ENCODE measurements at regions not wholly inside any gene's neighbourhood (a gene's known extent, or its start where the extent isn't known, plus 50 kb on each side); places are given as distances from the start of the nearest gene placed in this dataset.

- H3K36me3 ChIP-seq (ENCODE audit: insufficient read depth, low read length) = no peaks in the 10 kb centered on the region
- no peak overlapping the region for H3K27ac ChIP-seq
- H3K4me3 ChIP-seq = no peak overlapping the region
- H3K9ac ChIP-seq (ENCODE audit: insufficient read length) = no peak overlapping the region
- no peak for DNase-seq (ENCODE audit: low read depth, low spot score)
- H3K9me3 ChIP-seq (ENCODE audit: low read depth, low read length) = no peaks in the 10 kb centered on the region
- TF ChIP-seq EZH2 (IDR thresholded peaks at IDR 0.05) = no peak
- no peak for TF ChIP-seq POLR2AphosphoS5 (IDR thresholded peaks at IDR 0.05; ENCODE audit: borderline replicate concordance, low read depth, low read length)
These were observed 76.1 kb downstream of the CYP26A1 start for GRCh38 chr10:93149761-93150160.

- no peak overlapping the region for H3K9ac ChIP-seq (ENCODE audit: insufficient read length)
- no peak for DNase-seq (ENCODE audit: low read depth, low spot score)
- H3K4me3 ChIP-seq = no peak overlapping the region
- H3K27ac ChIP-seq = no peak overlapping the region
- H3K9me3 ChIP-seq (ENCODE audit: low read depth, low read length) = no peaks in the 10 kb centered on the region
- H3K36me3 ChIP-seq (ENCODE audit: insufficient read depth, low read length) = no peaks in the 10 kb centered on the region
- no peak for TF ChIP-seq FOXP2 (optimal IDR thresholded peaks at IDR 0.05; ENCODE audit: control extremely low read depth, extremely low read length, insufficient read depth)
These were observed 76.6 kb downstream of the CYP26A1 start for GRCh38 chr10:93150289-93150688.

- TF ChIP-seq POLR2AphosphoS5 (IDR thresholded peaks at IDR 0.05; ENCODE audit: borderline replicate concordance, low read depth, low read length) = no peak
- TF ChIP-seq EZH2 (IDR thresholded peaks at IDR 0.05) = no peak
- TF ChIP-seq FOXP2 (optimal IDR thresholded peaks at IDR 0.05; ENCODE audit: control extremely low read depth, extremely low read length, insufficient read depth) = no peak
- H3K27ac ChIP-seq = no peak overlapping the region
- no peaks in the 10 kb centered on the region for H3K9me3 ChIP-seq (ENCODE audit: low read depth, low read length)
- no peak for DNase-seq (ENCODE audit: low read depth, low spot score)
- no peak overlapping the region for H3K9ac ChIP-seq (ENCODE audit: insufficient read length)
- no peaks in the 10 kb centered on the region for H3K36me3 ChIP-seq (ENCODE audit: insufficient read depth, low read length)
- no peak overlapping the region for H3K4me3 ChIP-seq
These were observed 77.4 kb downstream of the CYP26A1 start for GRCh38 chr10:93150990-93151547.

GRCh38 chr10:93152136-93152535, 78.4 kb downstream of the CYP26A1 start:
- no peak for TF ChIP-seq POLR2AphosphoS5 (IDR thresholded peaks at IDR 0.05; ENCODE audit: borderline replicate concordance, low read depth, low read length)
- no peak for TF ChIP-seq EZH2 (IDR thresholded peaks at IDR 0.05)
- no peak for TF ChIP-seq FOXP2 (optimal IDR thresholded peaks at IDR 0.05; ENCODE audit: control extremely low read depth, extremely low read length, insufficient read depth)
- DNase-seq (ENCODE audit: low read depth, low spot score) = no peak
- H3K36me3 ChIP-seq (ENCODE audit: insufficient read depth, low read length) = no peaks in the 10 kb centered on the region
- H3K9me3 ChIP-seq (ENCODE audit: low read depth, low read length) = no peaks in the 10 kb centered on the region
- H3K9ac ChIP-seq (ENCODE audit: insufficient read length) = no peak overlapping the region
- no peak overlapping the region for H3K4me3 ChIP-seq
- H3K27ac ChIP-seq = no peak overlapping the region

GRCh38 chr10:93154531-93154930, 80.8 kb downstream of the CYP26A1 start:
- Histone ChIP-seq H3K9ac (ENCODE audit: insufficient read length) (no peak overlapping the region), H3K36me3 (ENCODE audit: insufficient read depth, low read length) (no peaks in the 10 kb centered on the region), H3K27ac (no peak overlapping the region), H3K9me3 (ENCODE audit: low read depth, low read length) (no peaks in the 10 kb centered on the region), H3K4me3 (no peak overlapping the region)
- TF ChIP-seq FOXP2 (optimal IDR thresholded peaks at IDR 0.05; ENCODE audit: control extremely low read depth, extremely low read length, insufficient read depth) (no peak), POLR2AphosphoS5 (IDR thresholded peaks at IDR 0.05; ENCODE audit: borderline replicate concordance, low read depth, low read length) (no peak), EZH2 (IDR thresholded peaks at IDR 0.05) (no peak)
- DNase-seq (ENCODE audit: low read depth, low spot score) = no peak

- no peaks in the 10 kb centered on the region for H3K36me3 ChIP-seq (ENCODE audit: insufficient read depth, low read length)
- DNase-seq (ENCODE audit: low read depth, low spot score) = no peak
- H3K4me3 ChIP-seq = no peak overlapping the region
- H3K9ac ChIP-seq (ENCODE audit: insufficient read length) = no peak overlapping the region
- TF ChIP-seq POLR2AphosphoS5 (IDR thresholded peaks at IDR 0.05; ENCODE audit: borderline replicate concordance, low read depth, low read length) (no peak), FOXP2 (optimal IDR thresholded peaks at IDR 0.05; ENCODE audit: control extremely low read depth, extremely low read length, insufficient read depth) (no peak), EZH2 (IDR thresholded peaks at IDR 0.05) (no peak)
- H3K9me3 ChIP-seq (ENCODE audit: low read depth, low read length) = no peaks in the 10 kb centered on the region
- H3K27ac ChIP-seq = no peak overlapping the region
These were observed 86.4 kb downstream of the CYP26A1 start for GRCh38 chr10:93160140-93160539.

GRCh38 chr10:93160829-93161228, 87.1 kb downstream of the CYP26A1 start:
- no peak overlapping the region for H3K9ac ChIP-seq (ENCODE audit: insufficient read length)
- no peak for DNase-seq (ENCODE audit: low read depth, low spot score)
- no peaks in the 10 kb centered on the region for H3K36me3 ChIP-seq (ENCODE audit: insufficient read depth, low read length)
- no peak overlapping the region for H3K4me3 ChIP-seq
- no peaks in the 10 kb centered on the region for H3K9me3 ChIP-seq (ENCODE audit: low read depth, low read length)
- H3K27ac ChIP-seq = no peak overlapping the region
- TF ChIP-seq FOXP2 (optimal IDR thresholded peaks at IDR 0.05; ENCODE audit: control extremely low read depth, extremely low read length, insufficient read depth) = no peak
- no peak for TF ChIP-seq POLR2AphosphoS5 (IDR thresholded peaks at IDR 0.05; ENCODE audit: borderline replicate concordance, low read depth, low read length)

- H3K9me3 ChIP-seq (ENCODE audit: low read depth, low read length) = no peaks in the 10 kb centered on the region
- no peaks in the 10 kb centered on the region for H3K36me3 ChIP-seq (ENCODE audit: insufficient read depth, low read length)
- no peak overlapping the region for H3K27ac ChIP-seq
- H3K9ac ChIP-seq (ENCODE audit: insufficient read length) = no peak overlapping the region
- no peak for TF ChIP-seq EZH2 (IDR thresholded peaks at IDR 0.05)
- TF ChIP-seq POLR2AphosphoS5 (IDR thresholded peaks at IDR 0.05; ENCODE audit: borderline replicate concordance, low read depth, low read length) = no peak
- no peak for TF ChIP-seq FOXP2 (optimal IDR thresholded peaks at IDR 0.05; ENCODE audit: control extremely low read depth, extremely low read length, insufficient read depth)
- DNase-seq (ENCODE audit: low read depth, low spot score) = no peak
- H3K4me3 ChIP-seq = no peak overlapping the region
These were observed 91.7 kb downstream of the CYP26A1 start for GRCh38 chr10:93165367-93165766.

- no peaks in the 10 kb centered on the region for H3K36me3 ChIP-seq (ENCODE audit: insufficient read depth, low read length)
- H3K9ac ChIP-seq (ENCODE audit: insufficient read length) = no peak overlapping the region
- TF ChIP-seq EZH2 (IDR thresholded peaks at IDR 0.05) (no peak), POLR2AphosphoS5 (IDR thresholded peaks at IDR 0.05; ENCODE audit: borderline replicate concordance, low read depth, low read length) (no peak), FOXP2 (optimal IDR thresholded peaks at IDR 0.05; ENCODE audit: control extremely low read depth, extremely low read length, insufficient read depth) (no peak)
- no peak for DNase-seq (ENCODE audit: low read depth, low spot score)
- no peaks in the 10 kb centered on the region for H3K9me3 ChIP-seq (ENCODE audit: low read depth, low read length)
- no peak overlapping the region for H3K4me3 ChIP-seq
- no peak overlapping the region for H3K27ac ChIP-seq
These were observed 92.4 kb downstream of the CYP26A1 start for GRCh38 chr10:93166134-93166533.
